Subcutaneous abdominal adipose tissue (tissue), 5 donors: ENCODE measurements at regions not wholly inside any gene's neighbourhood (a gene's known extent, or its start where the extent isn't known, plus 50 kb on each side); places are given as distances from the start of the nearest gene placed in this dataset.

ENCODE experiments used
- H3K27ac ChIP-seq: one replicate; pipeline ENCODE4 v1.7.0; 2013; ENCODE audit warnings: low read depth, mild to moderate bottlenecking, inconsistent platforms, low read length, moderate library complexity
- H3K27me3 ChIP-seq, 5 donors: one replicate each; pipeline ENCODE4 v1.7.0; 2013; ENCODE audit warnings: low read length in 5 of 5, inconsistent platforms in 1 of 5; ENCODE audit not compliant: control insufficient read depth in 5 of 5, insufficient read depth in 4 of 5
- H3K36me3 ChIP-seq, 5 donors: one replicate each; pipeline ENCODE4 v1.7.0; 2013; ENCODE audit warnings: low read length in 5 of 5; ENCODE audit not compliant: control insufficient read depth in 5 of 5, insufficient read depth in 5 of 5
- H3K4me1 ChIP-seq, 5 donors: one replicate each; pipeline ENCODE4 v1.7.0; 2013; ENCODE audit warnings: low read length in 5 of 5, mild to moderate bottlenecking in 3 of 5, moderate library complexity in 1 of 5; ENCODE audit not compliant: control insufficient read depth in 5 of 5, insufficient read depth in 5 of 5
- H3K4me3 ChIP-seq, 5 donors: one replicate each; pipeline ENCODE4 v1.7.0; 2013; ENCODE audit warnings: low read length in 5 of 5, low read depth in 1 of 5
- H3K9ac ChIP-seq, 5 donors: one replicate each; pipeline ENCODE4 v1.7.0; 2013; ENCODE audit warnings: low read length in 5 of 5, mild to moderate bottlenecking in 4 of 5, moderate library complexity in 3 of 5
- H3K9me3 ChIP-seq, 5 donors: one replicate each; pipeline ENCODE4 v1.7.0; 2013; ENCODE audit warnings: low read length in 5 of 5; ENCODE audit not compliant: control insufficient read depth in 5 of 5
- donor health status: healthy.
- donor health status: healthy.
- donor health status: healthy.
- donor health status: healthy.
- donor health status: healthy.

DNA sequence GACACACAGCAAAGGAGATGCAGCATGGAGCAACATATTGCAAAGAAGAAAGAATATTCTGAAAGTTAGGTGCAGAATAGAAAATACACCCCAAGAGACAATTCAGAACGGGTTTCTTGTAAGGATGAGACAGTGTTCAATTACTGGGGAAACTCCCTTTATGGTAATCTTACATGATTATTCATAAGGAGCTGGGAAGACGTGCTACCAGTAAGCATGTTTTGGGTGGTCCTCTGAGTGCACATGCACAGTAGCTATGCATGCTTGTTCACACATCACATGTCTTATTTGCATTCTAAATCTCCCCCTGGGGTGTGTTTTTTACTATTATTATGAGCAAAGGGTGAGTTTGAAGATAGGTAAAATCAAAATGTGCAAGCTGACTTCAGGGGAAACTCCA is 1448.8 kb downstream of the TECRL start:
- Histone ChIP-seq H3K4me3 (no peak overlapping the region), H3K9ac (no peak overlapping the region), H3K9me3 (peaks cover 0 to 3% (median 0%) of the 10 kb centered on the region in 5 donors), H3K27ac (no peak overlapping the region), H3K27me3 (no peaks in the 10 kb centered on the region), H3K36me3 (no peaks in the 10 kb centered on the region), H3K4me1 (no peaks in the 10 kb centered on the region)

DNA sequence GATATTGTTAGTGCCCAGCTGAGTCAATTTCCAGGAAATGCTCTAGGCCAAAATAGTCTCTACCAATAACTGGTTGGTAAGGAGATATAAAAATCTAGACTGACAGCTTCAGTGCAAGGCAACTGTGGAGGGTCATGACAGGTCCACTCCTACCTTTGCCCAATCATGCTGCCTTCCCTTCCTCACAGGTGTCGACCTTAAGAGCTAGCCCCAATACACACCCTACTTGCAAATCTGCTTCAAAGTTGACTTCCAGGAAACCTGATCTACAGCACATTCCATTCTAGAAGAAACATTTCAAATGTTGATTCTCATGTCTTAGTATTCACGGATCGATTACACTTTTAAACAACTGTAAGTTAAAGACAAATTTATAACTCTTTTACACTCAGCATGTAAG is 1455.5 kb downstream of the TECRL start:
- H3K4me3 ChIP-seq = no peak overlapping the region
- H3K9ac ChIP-seq = no peak overlapping the region
- H3K36me3 ChIP-seq = no peaks in the 10 kb centered on the region
- H3K4me1 ChIP-seq = no peaks in the 10 kb centered on the region
- peaks cover 0 to 3% (median 0%) of the 10 kb centered on the region in 5 donors for H3K9me3 ChIP-seq
- no peak overlapping the region for H3K27ac ChIP-seq
- H3K27me3 ChIP-seq = no peaks in the 10 kb centered on the region

DNA sequence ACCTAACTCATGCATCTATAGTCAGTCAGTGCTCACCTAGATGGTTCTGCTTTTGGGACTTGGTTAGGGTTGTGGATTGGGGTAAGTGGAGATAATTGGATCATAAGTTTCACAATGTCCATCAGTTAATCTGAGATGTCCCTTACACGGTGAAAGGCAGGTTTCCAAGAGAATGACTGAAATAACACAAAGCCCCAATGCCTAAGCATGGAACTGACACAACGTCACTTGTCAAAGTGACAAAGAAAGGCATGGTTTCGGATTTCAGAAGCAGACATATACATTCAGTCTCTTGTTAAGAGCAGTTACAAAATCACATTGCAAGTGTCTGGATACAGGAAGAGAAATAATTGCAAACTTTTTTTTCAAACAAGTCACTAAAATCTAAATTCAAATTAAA is 1456.9 kb downstream of the TECRL start:
- no peak overlapping the region for H3K27ac ChIP-seq
- H3K9ac ChIP-seq = no peak overlapping the region
- H3K4me3 ChIP-seq = no peak overlapping the region
- no peaks in the 10 kb centered on the region for H3K36me3 ChIP-seq
- no peaks in the 10 kb centered on the region for H3K27me3 ChIP-seq
- peaks cover 0 to 2% (median 0%) of the 10 kb centered on the region in 5 donors for H3K9me3 ChIP-seq
- H3K4me1 ChIP-seq = no peaks in the 10 kb centered on the region

DNA sequence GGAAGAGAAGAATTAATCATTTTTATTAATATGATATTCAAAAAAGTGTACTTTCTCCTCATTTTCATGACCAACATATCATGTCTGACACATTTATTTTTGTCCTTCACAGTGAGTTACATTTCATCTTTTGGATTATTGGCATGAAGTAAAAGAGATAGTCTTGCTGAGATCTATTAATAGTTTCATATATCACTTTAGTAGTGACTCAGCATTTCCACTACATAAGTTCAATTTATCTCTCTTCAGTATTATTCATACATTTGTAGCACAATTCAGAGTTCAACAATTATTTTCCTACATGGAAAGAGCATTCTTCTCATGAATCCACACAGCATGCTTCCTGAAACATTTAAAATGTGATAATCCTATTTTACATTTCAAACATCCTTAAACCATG is 1461.1 kb downstream of the TECRL start:
- Histone ChIP-seq H3K9ac (no peak overlapping the region), H3K27ac (no peak overlapping the region), H3K36me3 (no peaks in the 10 kb centered on the region), H3K9me3 (peaks cover 0 to 2% (median 0%) of the 10 kb centered on the region in 5 donors), H3K4me1 (no peaks in the 10 kb centered on the region), H3K4me3 (no peak overlapping the region), H3K27me3 (no peaks in the 10 kb centered on the region)

DNA sequence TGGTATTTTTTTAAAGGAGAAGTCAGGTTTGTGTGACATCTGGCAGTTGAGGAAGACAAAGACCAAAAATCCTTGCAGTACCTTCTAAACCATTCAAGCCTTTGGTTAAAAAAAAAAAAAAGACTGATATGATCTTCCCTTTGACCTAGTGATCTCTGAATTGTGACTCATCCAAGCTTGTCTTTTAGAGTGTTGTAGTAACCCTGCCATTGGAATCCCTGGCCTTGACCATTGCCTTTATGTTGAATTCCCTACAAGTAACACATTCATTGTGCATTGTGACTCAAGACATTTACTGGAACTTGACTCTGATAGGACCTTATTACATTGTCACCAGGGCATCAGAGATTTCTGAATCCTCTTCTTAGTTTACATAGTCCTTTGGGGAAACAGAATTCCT is 1469.0 kb downstream of the TECRL start:
- Histone ChIP-seq H3K4me1 (no peaks in the 10 kb centered on the region), H3K27ac (no peak overlapping the region), H3K27me3 (no peaks in the 10 kb centered on the region), H3K4me3 (no peak overlapping the region), H3K36me3 (no peaks in the 10 kb centered on the region), H3K9ac (no peak overlapping the region), H3K9me3 (peaks cover 0 to 6% (median 0%) of the 10 kb centered on the region in 5 donors)

DNA sequence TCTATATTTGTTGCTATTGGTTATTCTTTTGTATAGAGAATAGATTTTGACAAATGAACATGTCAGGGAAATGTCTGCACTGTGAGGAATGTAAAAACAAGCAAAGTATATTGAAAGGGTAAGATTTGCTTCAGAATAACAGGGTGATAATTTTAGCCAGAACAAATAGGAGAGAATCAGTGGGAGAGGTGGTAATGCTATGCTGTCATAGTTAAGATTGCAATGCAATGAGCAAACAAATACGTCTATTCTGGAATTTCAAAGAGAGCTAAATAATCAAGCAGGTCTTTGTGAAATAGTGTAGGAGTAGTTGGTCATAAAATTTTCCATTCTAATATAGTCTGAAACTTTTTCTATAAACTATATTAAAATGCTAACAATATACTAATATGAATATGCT is 1478.4 kb downstream of the TECRL start:
- H3K4me3 ChIP-seq = no peak overlapping the region
- H3K9me3 ChIP-seq = no peaks in the 10 kb centered on the region
- H3K36me3 ChIP-seq = no peaks in the 10 kb centered on the region
- H3K27me3 ChIP-seq = no peaks in the 10 kb centered on the region
- H3K9ac ChIP-seq = no peak overlapping the region
- no peak overlapping the region for H3K27ac ChIP-seq
- H3K4me1 ChIP-seq = no peaks in the 10 kb centered on the region

DNA sequence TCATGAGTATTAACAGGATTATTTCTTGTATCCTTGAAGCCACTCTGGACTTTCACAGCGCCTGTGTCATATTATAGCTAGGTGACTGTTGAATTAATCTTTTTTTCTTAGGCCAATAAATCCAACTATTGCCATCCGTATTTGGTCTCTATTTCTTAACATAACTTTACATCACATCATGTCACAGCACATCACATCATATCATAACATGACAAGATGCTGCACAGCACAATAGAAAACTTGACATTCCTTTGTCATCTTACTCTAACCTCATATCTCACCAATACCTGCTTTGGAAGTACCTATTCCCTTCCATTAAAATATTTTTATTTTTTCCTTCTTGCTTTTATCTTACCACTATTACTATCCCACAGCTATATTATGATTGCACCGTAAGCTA is 1480.8 kb downstream of the TECRL start:
- Histone ChIP-seq H3K27ac (no peak overlapping the region), H3K9me3 (no peaks in the 10 kb centered on the region), H3K27me3 (no peaks in the 10 kb centered on the region), H3K36me3 (no peaks in the 10 kb centered on the region), H3K4me3 (no peak overlapping the region), H3K4me1 (no peaks in the 10 kb centered on the region), H3K9ac (no peak overlapping the region)

DNA sequence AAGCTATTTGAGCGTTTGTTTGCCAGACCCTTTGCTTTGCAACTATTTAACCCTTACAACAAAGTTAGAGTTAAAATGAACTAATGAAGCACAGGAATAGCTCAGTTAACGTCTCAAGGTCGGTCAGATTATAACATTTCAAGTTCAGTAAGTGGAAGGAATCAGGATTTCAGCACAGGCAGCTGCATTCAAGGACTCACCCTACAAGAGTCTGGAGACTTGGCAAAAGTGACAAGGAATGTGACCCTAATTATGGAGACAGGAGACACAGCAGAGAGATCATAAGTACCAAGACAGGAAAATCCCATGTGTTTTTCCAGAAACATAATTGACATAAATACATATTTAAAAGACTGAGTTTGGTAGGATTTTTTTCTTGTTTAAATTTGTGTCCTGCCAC is 1481.7 kb downstream of the TECRL start:
- no peaks in the 10 kb centered on the region for H3K9me3 ChIP-seq
- no peak overlapping the region for H3K27ac ChIP-seq
- H3K36me3 ChIP-seq = no peaks in the 10 kb centered on the region
- H3K9ac ChIP-seq = no peak overlapping the region
- H3K4me1 ChIP-seq = no peaks in the 10 kb centered on the region
- H3K4me3 ChIP-seq = no peak overlapping the region
- no peaks in the 10 kb centered on the region for H3K27me3 ChIP-seq

DNA sequence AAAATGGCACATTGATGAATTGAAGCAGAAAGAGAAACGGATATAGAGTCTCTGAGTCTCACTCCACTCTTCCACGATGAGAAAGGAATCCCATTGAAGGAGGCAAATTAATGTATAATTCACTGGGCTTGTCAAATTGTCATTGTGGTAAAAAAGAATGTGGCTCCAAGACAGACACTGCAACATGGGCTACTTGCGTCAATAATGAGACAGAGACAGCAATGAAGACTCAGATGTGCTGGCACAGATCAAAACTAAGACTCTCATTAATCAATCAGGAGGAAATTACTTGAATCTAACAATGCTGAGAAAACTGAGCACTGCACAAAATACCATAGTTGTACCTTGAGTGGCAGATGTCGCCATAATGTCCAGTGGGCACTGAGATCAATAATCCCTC is 1485.5 kb downstream of the TECRL start:
- Histone ChIP-seq H3K27me3 (no peaks in the 10 kb centered on the region), H3K4me3 (no peak overlapping the region), H3K27ac (no peak overlapping the region), H3K9ac (no peak overlapping the region), H3K9me3 (no peaks in the 10 kb centered on the region), H3K36me3 (no peaks in the 10 kb centered on the region), H3K4me1 (no peaks in the 10 kb centered on the region)

DNA sequence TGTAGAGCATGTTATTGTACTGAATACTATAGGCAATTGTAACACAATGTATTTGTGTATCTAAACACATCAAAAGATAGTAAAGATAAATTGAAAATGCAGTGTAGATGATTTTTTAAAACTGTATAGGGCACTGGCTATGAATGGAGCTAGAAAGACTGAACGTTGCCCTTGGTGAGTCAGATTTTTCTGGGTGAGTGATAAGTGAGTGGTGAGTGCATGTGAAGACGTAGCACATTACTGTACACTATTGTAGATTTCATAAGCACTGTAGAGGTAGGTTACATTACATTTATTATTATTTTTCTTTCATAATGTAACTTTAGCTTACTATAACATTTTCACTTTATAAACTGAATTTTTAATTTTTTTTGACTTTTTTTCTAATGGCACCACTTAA is 1491.6 kb downstream of the TECRL start:
- Histone ChIP-seq H3K4me1 (no peaks in the 10 kb centered on the region), H3K36me3 (no peaks in the 10 kb centered on the region), H3K27ac (no peak overlapping the region), H3K9ac (no peak overlapping the region), H3K9me3 (no peaks in the 10 kb centered on the region), H3K4me3 (no peak overlapping the region), H3K27me3 (no peaks in the 10 kb centered on the region)

DNA sequence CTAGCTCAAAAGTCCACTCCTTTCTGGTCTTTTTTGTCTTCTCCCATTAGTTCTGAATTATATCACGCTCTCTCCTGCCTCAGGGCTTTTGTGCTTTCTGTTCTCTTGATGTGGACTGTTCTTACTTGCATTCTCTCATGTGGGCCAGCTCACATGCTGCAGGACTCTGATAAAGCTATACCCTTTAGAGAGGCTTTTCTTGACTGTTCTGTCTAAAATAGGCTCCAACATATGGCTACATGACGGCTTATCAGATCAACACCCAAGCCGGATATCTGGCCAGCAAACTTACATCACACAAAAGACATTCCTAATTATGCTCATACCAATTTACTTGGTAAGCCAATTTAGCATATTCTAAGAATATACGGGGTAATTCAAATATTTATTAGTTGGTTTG is 1494.5 kb downstream of the TECRL start:
- Histone ChIP-seq H3K9me3 (no peaks in the 10 kb centered on the region), H3K9ac (no peak overlapping the region), H3K27me3 (no peaks in the 10 kb centered on the region), H3K4me3 (no peak overlapping the region), H3K27ac (no peak overlapping the region), H3K36me3 (no peaks in the 10 kb centered on the region), H3K4me1 (no peaks in the 10 kb centered on the region)
